ENCODE measurements at regions not wholly inside any gene's neighbourhood (a gene's known extent, or its start where the extent isn't known, plus 50 kb on each side); places are given as distances from the start of the nearest gene placed in this dataset.

DNA sequence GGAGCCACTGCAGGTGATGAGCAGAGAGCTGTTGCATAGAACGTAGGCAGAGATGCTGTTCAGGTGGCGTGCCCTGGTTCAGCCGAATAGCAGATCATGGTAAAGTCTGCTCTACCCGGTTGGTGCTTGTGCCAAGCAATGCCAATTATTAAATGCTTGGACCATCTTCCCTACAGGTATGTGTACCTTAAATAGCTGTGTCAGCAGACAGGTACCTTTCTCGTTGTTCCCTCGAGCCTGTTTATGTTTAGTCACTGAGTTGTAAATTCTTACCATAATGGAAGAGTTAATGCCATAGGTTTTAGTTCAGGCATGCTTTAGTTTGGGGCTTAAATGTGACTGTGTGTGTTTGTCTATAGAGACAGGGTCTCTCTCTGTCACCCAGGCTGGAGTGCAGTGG is 112.5 kb upstream of the CPM start:
- TF ChIP-seq, protein P1, sequence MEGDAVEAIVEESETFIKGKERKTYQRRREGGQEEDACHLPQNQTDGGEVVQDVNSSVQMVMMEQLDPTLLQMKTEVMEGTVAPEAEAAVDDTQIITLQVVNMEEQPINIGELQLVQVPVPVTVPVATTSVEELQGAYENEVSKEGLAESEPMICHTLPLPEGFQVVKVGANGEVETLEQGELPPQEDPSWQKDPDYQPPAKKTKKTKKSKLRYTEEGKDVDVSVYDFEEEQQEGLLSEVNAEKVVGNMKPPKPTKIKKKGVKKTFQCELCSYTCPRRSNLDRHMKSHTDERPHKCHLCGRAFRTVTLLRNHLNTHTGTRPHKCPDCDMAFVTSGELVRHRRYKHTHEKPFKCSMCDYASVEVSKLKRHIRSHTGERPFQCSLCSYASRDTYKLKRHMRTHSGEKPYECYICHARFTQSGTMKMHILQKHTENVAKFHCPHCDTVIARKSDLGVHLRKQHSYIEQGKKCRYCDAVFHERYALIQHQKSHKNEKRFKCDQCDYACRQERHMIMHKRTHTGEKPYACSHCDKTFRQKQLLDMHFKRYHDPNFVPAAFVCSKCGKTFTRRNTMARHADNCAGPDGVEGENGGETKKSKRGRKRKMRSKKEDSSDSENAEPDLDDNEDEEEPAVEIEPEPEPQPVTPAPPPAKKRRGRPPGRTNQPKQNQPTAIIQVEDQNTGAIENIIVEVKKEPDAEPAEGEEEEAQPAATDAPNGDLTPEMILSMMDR (IDR thresholded peaks at IDR 0.05) = no peak
- TF ChIP-seq POLR2A (IDR thresholded peaks at IDR 0.05) = no peak

Data from tibial nerve (tissue), 3 donors.